HCT116 (cell line): ENCODE measurements at regions not wholly inside any gene's neighbourhood (a gene's known extent, or its start where the extent isn't known, plus 50 kb on each side); places are given as distances from the start of the nearest gene placed in this dataset.

Experiments used
- ATAC-seq: fragments of 200-7000 bp; cut with Tn5 transposase; 2 replicates; pipeline ENCODE4 v1.9.1; 2020; ENCODE audit warnings: mild to moderate bottlenecking, moderate library complexity
- BruUV-seq: library from RNA; stranded (reverse); fragments of 400-500 nt; replicated peaks from 2 replicates; lab custom pipeline; 2021; lab: Mats Ljungman, UMichigan
- CTCF ChIA-PET: fragments of 300-600 bp; sonication (Branson Sonifier 250); formaldehyde crosslinking; loops from one replicate; lab custom pipeline; 2021; ENCODE audit warnings: antibody characterized with exemption; lab: Charles Lee
- POLR2A ChIA-PET: fragments of 300-600, 350-600 bp; sonication (Branson Sonifier 250); formaldehyde crosslinking; loops from one replicate; lab custom pipeline; 2021; ENCODE audit warnings: antibody characterized with exemption; lab: Charles Lee
- RAD21 ChIA-PET, 2 experiments: fragments of 300-600 bp; sonication (Branson Sonifier 250); formaldehyde crosslinking; loops; one replicate each; lab custom pipeline; 2023; ENCODE audit warnings: low total read pairs in 2 of 2; ENCODE audit not compliant: uncharacterized antibody in 2 of 2, unreplicated experiment in 2 of 2, low non-redundant PET in 1 of 2; lab: Charles Lee
- DNase-seq: peaks from one replicate; pipeline ENCODE4 v3.0.0-alpha.2; 2010; ENCODE audit warnings: low read depth, low spot score
- H2AFZ ChIP-seq: fragments of 200-600 bp; shearing (Covaris generic), sonication (generic); 2 replicates; pipeline ENCODE4 v1.6.1; 2017; ENCODE audit warnings: low read depth, mixed run types, mixed read lengths, antibody characterized with exemption, low read length; ENCODE audit not compliant: poor library complexity, severe bottlenecking
- H3K27ac ChIP-seq: 2 replicates; pipeline ENCODE4 v1.5.1; 2012; ENCODE audit warnings: low read depth, low read length
- H3K27me3 ChIP-seq: fragments of 200-600 bp; sonication (generic); 2 replicates; pipeline ENCODE4 v1.6.1; 2016; ENCODE audit warnings: mixed run types, low read length, mixed read lengths; ENCODE audit not compliant: insufficient read depth
- H3K36me3 ChIP-seq, 2 experiments: fragments of 200-500 bp in 1 of 2; fragments of 200-600 bp in 1 of 2; sonication (Bioruptor generic) in 1 of 2; sonication (generic) in 1 of 2; 2 replicates each; pipeline versions ENCODE4 v1.5.1 to v1.6.1; 2014 to 2016; ENCODE audit warnings: low read length in 2 of 2, inconsistent platforms in 1 of 2, mixed read lengths in 1 of 2, mixed run types in 1 of 2; ENCODE audit not compliant: insufficient read depth in 2 of 2, control insufficient read depth in 1 of 2
- H3K4me1 ChIP-seq, 2 experiments: fragments of 200-600 bp in 1 of 2; sonication (generic) in 1 of 2; 2 replicates each; pipeline versions ENCODE4 v1.5.1 to v1.6.1; 2012 to 2017; ENCODE audit warnings: low read length in 2 of 2, inconsistent platforms in 1 of 2, mild to moderate bottlenecking in 1 of 2, mixed read lengths in 1 of 2, mixed run types in 1 of 2, moderate library complexity in 1 of 2; ENCODE audit not compliant: insufficient read depth in 2 of 2, control insufficient read depth in 1 of 2
- H3K4me2 ChIP-seq: fragments of 200-600 bp; sonication (generic); 2 replicates; pipeline ENCODE4 v1.6.1; 2017; ENCODE audit warnings: mixed run types, low read length, mixed read lengths
- H3K4me3 ChIP-seq, 2 experiments: fragments of 200-600 bp in 1 of 2; sonication (generic) in 1 of 2; replicated peaks in 1 of 2; 2 replicates each; pipeline ENCODE4 v1.5.1; 2011 to 2016; ENCODE audit warnings: low read length in 2 of 2, control low read depth in 1 of 2, low read depth in 1 of 2, mild to moderate bottlenecking in 1 of 2, mixed read lengths in 1 of 2, mixed run types in 1 of 2
- H3K79me2 ChIP-seq: fragments of 200-600 bp; sonication (generic); 2 replicates; pipeline ENCODE4 v1.6.1; 2017; ENCODE audit warnings: mild to moderate bottlenecking, mixed run types, low read length, moderate library complexity, mixed read lengths; ENCODE audit not compliant: insufficient read depth
- H3K9ac ChIP-seq: fragments of 200-600 bp; sonication (generic); 2 replicates; pipeline ENCODE4 v1.6.1; 2016; ENCODE audit warnings: low read length, mixed read lengths
- H3K9me2 ChIP-seq: fragments of 200-600 bp; sonication (generic), shearing (Covaris generic); 2 replicates; pipeline ENCODE4 v1.6.1; 2017; ENCODE audit warnings: mixed run types, mild to moderate bottlenecking, moderate library complexity; ENCODE audit not compliant: insufficient read depth
- H3K9me3 ChIP-seq, 2 experiments: fragments of 200-500 bp in 1 of 2; fragments of 200-600 bp in 1 of 2; sonication (Bioruptor generic) in 1 of 2; sonication (generic) in 1 of 2; 2 replicates each; pipeline ENCODE4 v1.6.1; 2014 to 2017; ENCODE audit warnings: low read length in 2 of 2, mixed read lengths in 2 of 2, inconsistent platforms in 1 of 2, low read depth in 1 of 2, mild to moderate bottlenecking in 1 of 2, mixed run types in 1 of 2, moderate library complexity in 1 of 2; ENCODE audit not compliant: control insufficient read depth in 1 of 2, insufficient read depth in 1 of 2
- H4K20me1 ChIP-seq: fragments of 200-600 bp; sonication (generic), shearing (Covaris generic); 2 replicates; pipeline ENCODE4 v1.6.1; 2017; ENCODE audit warnings: mixed run types, mild to moderate bottlenecking, moderate library complexity; ENCODE audit not compliant: insufficient read depth
- ATF3 ChIP-seq: IDR thresholded peaks from 2 replicates; pipeline ENCODE4 v1.6.1; 2012
- CBX3 ChIP-seq: IDR thresholded peaks from 2 replicates; pipeline ENCODE4 v1.6.1; 2012; ENCODE audit warnings: low read depth
- CEBPB ChIP-seq: IDR thresholded peaks from 2 replicates; pipeline ENCODE4 v1.6.1; 2012; ENCODE audit warnings: low read depth
- ELF1 ChIP-seq: IDR thresholded peaks from 2 replicates; pipeline ENCODE4 v1.6.1; 2012; ENCODE audit warnings: low read depth, borderline replicate concordance
- JUND ChIP-seq: IDR thresholded peaks from 2 replicates; pipeline ENCODE4 v1.6.1; 2012
- MAX ChIP-seq: IDR thresholded peaks from 2 replicates; pipeline ENCODE4 v1.6.1; 2012
- RAD21 ChIP-seq: IDR thresholded peaks from 2 replicates; pipeline ENCODE4 v1.6.1; 2012; ENCODE audit warnings: low read depth, mild to moderate bottlenecking
- SRF ChIP-seq: IDR thresholded peaks from 2 replicates; pipeline ENCODE4 v1.6.1; 2012; ENCODE audit warnings: low read depth
- TCF7L2 ChIP-seq: IDR thresholded peaks from 2 replicates; pipeline ENCODE4 v1.7.0; 2011; ENCODE audit warnings: borderline replicate concordance, inconsistent platforms; ENCODE audit not compliant: insufficient read depth, insufficient read length; ENCODE audit errors: extremely low read depth
- YY1 ChIP-seq: IDR thresholded peaks from 2 replicates; pipeline ENCODE4 v1.6.1; 2011; ENCODE audit warnings: low read length, low read depth, moderate library complexity, mild to moderate bottlenecking; ENCODE audit not compliant: insufficient replicate concordance; ENCODE audit errors: extremely low read depth
- ZFX ChIP-seq: fragments of 450-650 bp; IDR thresholded peaks from 2 replicates; pipeline ENCODE4 v1.6.1; 2017
- ZNF274 ChIP-seq: fragments of 200-500 bp; sonication (Bioruptor generic); IDR thresholded peaks from 2 replicates; pipeline ENCODE4 v1.6.1; 2014; ENCODE audit warnings: mild to moderate bottlenecking, low read depth, low read length, inconsistent platforms
- intact Hi-C: fragments of 100-400 bp; cut with micrococcal nuclease; formaldehyde crosslinking; loops from 2 replicates; pipeline ENCODE4 v1.10.0; 2022
- TF ChIP-seq, protein P1 (sequence below): IDR thresholded peaks from 2 replicates; pipeline ENCODE4 v1.6.1; 2012; ENCODE audit warnings: low read depth
- TF ChIP-seq, protein P2 (sequence below): IDR thresholded peaks from 2 replicates; pipeline ENCODE4 v1.6.1; 2011; ENCODE audit warnings: mild to moderate bottlenecking, low read length, moderate library complexity; ENCODE audit not compliant: insufficient replicate concordance; ENCODE audit errors: extremely low read depth

- TF ChIP-seq ZNF274 (no peak), JUND (no peak), YY1 (no peak), ZFX (no peak), ELF1 (no peak)
- TF ChIP-seq, all 23 proteins: peak for 0
These were observed 827.0 kb downstream of the AACS start (continued) for GRCh38 chr12:125892276-125892675.

GRCh38 chr12:125902991-125903390, 837.8 kb downstream of the AACS start:
- CTCF ChIA-PET = no interaction called here
- BruUV-seq = no TSS peak

More at GRCh38 chr12:125902991-125903390, 837.8 kb downstream of the AACS start:
- no peak overlapping the region for H3K4me3 ChIP-seq
- TF ChIP-seq MAX (no peak), ZFX (no peak), TCF7L2 (no peak), CBX3 (no peak), RAD21 (no peak), ZNF274 (no peak), JUND (no peak), CEBPB (no peak), ATF3 (no peak), SRF (no peak)
- TF ChIP-seq, protein P1, sequence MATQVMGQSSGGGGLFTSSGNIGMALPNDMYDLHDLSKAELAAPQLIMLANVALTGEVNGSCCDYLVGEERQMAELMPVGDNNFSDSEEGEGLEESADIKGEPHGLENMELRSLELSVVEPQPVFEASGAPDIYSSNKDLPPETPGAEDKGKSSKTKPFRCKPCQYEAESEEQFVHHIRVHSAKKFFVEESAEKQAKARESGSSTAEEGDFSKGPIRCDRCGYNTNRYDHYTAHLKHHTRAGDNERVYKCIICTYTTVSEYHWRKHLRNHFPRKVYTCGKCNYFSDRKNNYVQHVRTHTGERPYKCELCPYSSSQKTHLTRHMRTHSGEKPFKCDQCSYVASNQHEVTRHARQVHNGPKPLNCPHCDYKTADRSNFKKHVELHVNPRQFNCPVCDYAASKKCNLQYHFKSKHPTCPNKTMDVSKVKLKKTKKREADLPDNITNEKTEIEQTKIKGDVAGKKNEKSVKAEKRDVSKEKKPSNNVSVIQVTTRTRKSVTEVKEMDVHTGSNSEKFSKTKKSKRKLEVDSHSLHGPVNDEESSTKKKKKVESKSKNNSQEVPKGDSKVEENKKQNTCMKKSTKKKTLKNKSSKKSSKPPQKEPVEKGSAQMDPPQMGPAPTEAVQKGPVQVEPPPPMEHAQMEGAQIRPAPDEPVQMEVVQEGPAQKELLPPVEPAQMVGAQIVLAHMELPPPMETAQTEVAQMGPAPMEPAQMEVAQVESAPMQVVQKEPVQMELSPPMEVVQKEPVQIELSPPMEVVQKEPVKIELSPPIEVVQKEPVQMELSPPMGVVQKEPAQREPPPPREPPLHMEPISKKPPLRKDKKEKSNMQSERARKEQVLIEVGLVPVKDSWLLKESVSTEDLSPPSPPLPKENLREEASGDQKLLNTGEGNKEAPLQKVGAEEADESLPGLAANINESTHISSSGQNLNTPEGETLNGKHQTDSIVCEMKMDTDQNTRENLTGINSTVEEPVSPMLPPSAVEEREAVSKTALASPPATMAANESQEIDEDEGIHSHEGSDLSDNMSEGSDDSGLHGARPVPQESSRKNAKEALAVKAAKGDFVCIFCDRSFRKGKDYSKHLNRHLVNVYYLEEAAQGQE = no peak
- TF ChIP-seq, protein P2, sequence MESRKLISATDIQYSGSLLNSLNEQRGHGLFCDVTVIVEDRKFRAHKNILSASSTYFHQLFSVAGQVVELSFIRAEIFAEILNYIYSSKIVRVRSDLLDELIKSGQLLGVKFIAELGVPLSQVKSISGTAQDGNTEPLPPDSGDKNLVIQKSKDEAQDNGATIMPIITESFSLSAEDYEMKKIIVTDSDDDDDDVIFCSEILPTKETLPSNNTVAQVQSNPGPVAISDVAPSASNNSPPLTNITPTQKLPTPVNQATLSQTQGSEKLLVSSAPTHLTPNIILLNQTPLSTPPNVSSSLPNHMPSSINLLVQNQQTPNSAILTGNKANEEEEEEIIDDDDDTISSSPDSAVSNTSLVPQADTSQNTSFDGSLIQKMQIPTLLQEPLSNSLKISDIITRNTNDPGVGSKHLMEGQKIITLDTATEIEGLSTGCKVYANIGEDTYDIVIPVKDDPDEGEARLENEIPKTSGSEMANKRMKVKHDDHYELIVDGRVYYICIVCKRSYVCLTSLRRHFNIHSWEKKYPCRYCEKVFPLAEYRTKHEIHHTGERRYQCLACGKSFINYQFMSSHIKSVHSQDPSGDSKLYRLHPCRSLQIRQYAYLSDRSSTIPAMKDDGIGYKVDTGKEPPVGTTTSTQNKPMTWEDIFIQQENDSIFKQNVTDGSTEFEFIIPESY = no peak
- TF ChIP-seq, all 23 proteins: peak for 0
- Histone ChIP-seq H2AFZ (no peak overlapping the region), H3K27me3 (no peaks in the 10 kb centered on the region), H3K79me2 (no peaks in the 10 kb centered on the region), H3K4me2 (no peak overlapping the region), H3K9me3 (peaks cover 0 to 4% of the 10 kb centered on the region in 2 experiments; a peak in 2 of 4 replicates), H4K20me1 (no peaks in the 10 kb centered on the region), H3K4me1 (no peaks in the 10 kb centered on the region), H3K27ac (no peak overlapping the region), H3K36me3 (no peaks in the 10 kb centered on the region), H3K9me2 (no peaks in the 10 kb centered on the region), H3K9ac (no peak overlapping the region)
- ChIA-PET RAD21 (no interaction called here), POLR2A (no interaction called here)
- DNase-seq (no peak), ATAC-seq (no peak)
- intact Hi-C loops = no loop called here
